C4-2B (cell line): ENCODE measurements at regions not wholly inside any gene's neighbourhood (a gene's known extent, or its start where the extent isn't known, plus 50 kb on each side); places are given as distances from the start of the nearest gene placed in this dataset.

Experiments
- ZFX ChIP-seq: fragments of 450-650 bp; IDR thresholded peaks from 2 replicates; pipeline ENCODE4 v1.6.1; 2017
- TF ChIP-seq, protein P1 (sequence below): fragments of 450-650 bp; conservative IDR thresholded peaks from 2 replicates; pipeline ENCODE4 v1.5.1; 2017; ENCODE audit warnings: mild to moderate bottlenecking

DNA sequence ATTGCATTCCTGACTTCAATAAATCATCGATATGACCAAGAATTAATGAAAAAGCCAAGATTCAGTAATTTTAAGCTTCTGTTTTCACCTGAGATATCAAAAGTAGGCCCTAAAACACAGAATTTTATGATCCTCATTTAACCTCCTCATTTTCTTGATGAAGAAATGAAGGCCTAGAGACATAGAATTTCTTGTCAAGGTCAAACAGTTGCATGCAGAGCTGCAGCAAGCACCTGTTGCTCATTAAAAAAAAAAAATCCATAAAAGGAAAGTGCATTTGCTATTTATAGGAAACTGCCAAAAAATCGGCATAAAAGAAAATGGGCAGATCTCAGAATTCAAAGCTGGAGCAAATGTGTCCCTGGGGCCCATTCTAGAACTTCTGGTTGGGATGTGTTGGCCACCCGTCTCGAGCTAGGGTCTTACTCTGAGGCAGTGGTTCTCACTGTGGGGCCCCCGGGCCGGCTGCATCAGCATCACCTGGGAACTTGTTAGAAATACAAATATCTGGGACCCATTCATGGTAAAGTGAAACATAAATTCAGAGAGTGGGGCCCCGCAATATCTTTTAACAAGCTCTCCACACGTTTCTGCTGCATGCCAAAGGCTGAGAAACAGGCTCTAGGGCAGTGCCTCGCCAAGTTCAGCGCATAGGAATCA, 224.7 kb upstream of the UBL3 start:
- TF ChIP-seq, protein P1, sequence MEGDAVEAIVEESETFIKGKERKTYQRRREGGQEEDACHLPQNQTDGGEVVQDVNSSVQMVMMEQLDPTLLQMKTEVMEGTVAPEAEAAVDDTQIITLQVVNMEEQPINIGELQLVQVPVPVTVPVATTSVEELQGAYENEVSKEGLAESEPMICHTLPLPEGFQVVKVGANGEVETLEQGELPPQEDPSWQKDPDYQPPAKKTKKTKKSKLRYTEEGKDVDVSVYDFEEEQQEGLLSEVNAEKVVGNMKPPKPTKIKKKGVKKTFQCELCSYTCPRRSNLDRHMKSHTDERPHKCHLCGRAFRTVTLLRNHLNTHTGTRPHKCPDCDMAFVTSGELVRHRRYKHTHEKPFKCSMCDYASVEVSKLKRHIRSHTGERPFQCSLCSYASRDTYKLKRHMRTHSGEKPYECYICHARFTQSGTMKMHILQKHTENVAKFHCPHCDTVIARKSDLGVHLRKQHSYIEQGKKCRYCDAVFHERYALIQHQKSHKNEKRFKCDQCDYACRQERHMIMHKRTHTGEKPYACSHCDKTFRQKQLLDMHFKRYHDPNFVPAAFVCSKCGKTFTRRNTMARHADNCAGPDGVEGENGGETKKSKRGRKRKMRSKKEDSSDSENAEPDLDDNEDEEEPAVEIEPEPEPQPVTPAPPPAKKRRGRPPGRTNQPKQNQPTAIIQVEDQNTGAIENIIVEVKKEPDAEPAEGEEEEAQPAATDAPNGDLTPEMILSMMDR, result no peak
- no peak for TF ChIP-seq ZFX
